Activated CD4-positive, alpha-beta T cell treated with anti-CD3 and anti-CD28 coated beads for 4 hours (primary cell): ENCODE measurements at regions not wholly inside any gene's neighbourhood (a gene's known extent, or its start where the extent isn't known, plus 50 kb on each side); places are given as distances from the start of the nearest gene placed in this dataset.

ENCODE experiments used
- DNase-seq, 2 donors: peaks; one replicate each; pipeline ENCODE4 v3.0.0-alpha.2; 2020

GRCh38 chr10:88136712-88137111, 273.3 kb downstream of the PTEN start:
- no peak for DNase-seq

GRCh38 chr10:88138319-88138848, 275.0 kb downstream of the PTEN start:
- DNase-seq: no peak

- no peak for DNase-seq
These were observed 283.8 kb downstream of the PTEN start for GRCh38 chr10:88147000-88147798.

- DNase-seq: no peak
These were observed 286.5 kb downstream of the PTEN start for GRCh38 chr10:88149906-88150305.

- DNase-seq: no peak
These were observed 286.9 kb downstream of the PTEN start for GRCh38 chr10:88150339-88150738.

GRCh38 chr10:88152728-88153133, 289.3 kb downstream of the PTEN start:
- DNase-seq: peak; percentile 37 to 38

GRCh38 chr10:88154596-88155250, 291.3 kb downstream of the PTEN start:
- DNase-seq: no peak

- DNase-seq: no peak
These were observed 292.9 kb downstream of the PTEN start for GRCh38 chr10:88156341-88156740.

GRCh38 chr10:88157981-88158465, 294.6 kb downstream of the PTEN start:
- DNase-seq: no peak

GRCh38 chr10:88158526-88159122, 295.2 kb downstream of the PTEN start:
- no peak for DNase-seq

- DNase-seq: no peak
These were observed 295.9 kb downstream of the PTEN start for GRCh38 chr10:88159127-88159829.

GRCh38 chr10:88161070-88161469, 297.6 kb downstream of the PTEN start:
- no peak for DNase-seq

- no peak for DNase-seq
These were observed 298.3 kb downstream of the PTEN start for GRCh38 chr10:88161756-88162155.

GRCh38 chr10:88162852-88163251, 299.4 kb downstream of the PTEN start:
- no peak for DNase-seq

- DNase-seq: no peak
These were observed 300.1 kb downstream of the PTEN start for GRCh38 chr10:88163572-88163971.

- DNase-seq: no peak
These were observed 301.0 kb downstream of the PTEN start for GRCh38 chr10:88164471-88164870.

GRCh38 chr10:88165849-88166271, 302.4 kb downstream of the PTEN start:
- DNase-seq: no peak

GRCh38 chr10:88168171-88169036, 305.0 kb downstream of the PTEN start:
- DNase-seq: no peak

GRCh38 chr10:88169037-88169319, 305.6 kb downstream of the PTEN start:
- no peak for DNase-seq

- no peak for DNase-seq
These were observed 307.2 kb downstream of the PTEN start for GRCh38 chr10:88170628-88171027.

- no peak for DNase-seq
These were observed 308.7 kb downstream of the PTEN start for GRCh38 chr10:88172159-88172558.

- DNase-seq: no peak
These were observed 311.0 kb downstream of the PTEN start for GRCh38 chr10:88174391-88174790.
